Gastrocnemius medialis (tissue), 4 donors: ENCODE measurements at regions not wholly inside any gene's neighbourhood (a gene's known extent, or its start where the extent isn't known, plus 50 kb on each side); places are given as distances from the start of the nearest gene placed in this dataset.

ENCODE experiments used
- CTCF ChIP-seq, 5 experiments: fragments of 450-650 bp in 3 of 5; fragments of 200-600 bp in 2 of 5; sonication (generic) in 2 of 5; IDR thresholded peaks in 4 of 5; conservative IDR thresholded peaks in 1 of 5; 1 replicate in 4 of 5; 2 replicates in 1 of 5; pipeline ENCODE4 v1.5.1; 2016 to 2019; ENCODE audit warnings: antibody characterized with exemption in 5 of 5, mild to moderate bottlenecking in 3 of 5, moderate library complexity in 3 of 5
- POLR2A ChIP-seq, 2 donors: fragments of 450-650 bp; IDR thresholded peaks; one replicate each; pipeline ENCODE4 v1.6.1; 2017; ENCODE audit warnings: antibody characterized with exemption in 2 of 2, mild to moderate bottlenecking in 2 of 2, moderate library complexity in 2 of 2

DNA sequence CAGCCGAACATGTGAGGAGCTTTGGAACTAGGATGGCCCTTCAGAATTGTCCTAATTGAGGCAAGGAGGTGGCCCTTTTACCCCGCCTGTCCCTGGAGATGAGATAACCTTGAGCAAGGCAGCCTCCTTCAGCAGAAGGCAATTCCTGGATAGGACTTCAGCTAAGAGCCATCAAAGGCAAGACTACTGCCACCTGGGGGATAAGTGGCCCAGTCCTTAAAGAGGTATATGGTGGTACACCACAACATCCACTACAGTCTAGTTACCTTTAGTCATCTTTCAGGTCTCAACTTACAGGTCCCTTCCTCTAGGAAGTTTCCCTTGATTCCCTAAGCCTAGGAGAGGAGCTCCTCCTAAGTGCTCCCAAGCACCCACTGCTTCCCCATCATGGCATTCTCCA is 204.2 kb upstream of the CDKN3 start:
- TF ChIP-seq CTCF (IDR thresholded peaks at IDR 0.05 in 4 of 5, conservative IDR thresholded peaks at IDR 0.05 in 1 of 5), result no peak
- no peak for TF ChIP-seq POLR2A (IDR thresholded peaks at IDR 0.05)
